ENCODE measurements at regions not wholly inside any gene's neighbourhood (a gene's known extent, or its start where the extent isn't known, plus 50 kb on each side); places are given as distances from the start of the nearest gene placed in this dataset.

- POLR2A ChIA-PET: interaction anchor here (0.6 kb wide), 1 partner anchor 929 kb away, joined by 3 read pairs; no protein-coding TSS in a partner anchor
- BruUV-seq (replicated peaks): no TSS peak
- CTCF ChIA-PET: interaction anchor here (0.6 kb wide), 1 partner anchor 624 kb away, joined by 3 read pairs; no protein-coding TSS in a partner anchor
Measured at GRCh38 chr12:46103559-46104383, 113.4 kb upstream of the SCAF11 start.

GRCh38 chr12:46101485-46101869 is 111.1 kb upstream of the SCAF11 start:
- Histone ChIP-seq H3K27me3 (ENCODE audit: control insufficient read depth, insufficient read depth, low read length) (no peaks in the 10 kb centered on the region), H3K36me3 (ENCODE audit: control insufficient read depth, insufficient read depth, low read length) (no peaks in the 10 kb centered on the region), H3K9me3 (ENCODE audit: control insufficient read depth, insufficient read depth, low read depth, low read length) (no peaks in the 10 kb centered on the region), H3K4me1 (ENCODE audit: control insufficient read depth, insufficient read depth, low read length) (no peaks in the 10 kb centered on the region), H3K27ac (ENCODE audit: low read length) (no peak overlapping the region), H3K4me3 (ENCODE audit: low read depth in 2 of 2, low read length in 2 of 2) (no peak overlapping the region)
- TF ChIP-seq CTCF (IDR thresholded peaks at IDR 0.05): no peak
- TF ChIP-seq REST (IDR thresholded peaks at IDR 0.05; ENCODE audit: insufficient read depth in 1 of 2, low read depth in 2 of 2, low read length in 1 of 2): no peak
- no peak for TF ChIP-seq SIN3A (IDR thresholded peaks at IDR 0.05; ENCODE audit: borderline replicate concordance, insufficient read depth, low read depth, low read length)
- TF ChIP-seq TCF7L2 (IDR thresholded peaks at IDR 0.05; ENCODE audit: low read depth, low read length): no peak
- no peak for TF ChIP-seq POLR2AphosphoS5 (IDR thresholded peaks at IDR 0.05; ENCODE audit: low read depth, low read length)
- intact Hi-C loops (cut with micrococcal nuclease; ENCODE audit: unreplicated experiment): no loop called here
- BruUV-seq (replicated peaks): no TSS peak
- in situ Hi-C loops (cut with HindIII; ENCODE audit: low pct_unique_long_range_greater_than_20kb, low sequenced_read_pairs): no loop called here
- CTCF ChIA-PET: no interaction called here
- ATAC-seq: no peak
- POLR2A ChIA-PET: no interaction called here
- no peak for DNase-seq (ENCODE audit: low read depth, low spot score)

More at GRCh38 chr12:46103559-46104383, 113.4 kb upstream of the SCAF11 start:
- in situ Hi-C loops (cut with HindIII; ENCODE audit: low pct_unique_long_range_greater_than_20kb, low sequenced_read_pairs): no loop called here
- Histone ChIP-seq H3K4me3 (ENCODE audit: low read depth in 2 of 2, low read length in 2 of 2) (no peak overlapping the region), H3K27me3 (ENCODE audit: control insufficient read depth, insufficient read depth, low read length) (no peaks in the 10 kb centered on the region), H3K27ac (ENCODE audit: low read length) (no peak overlapping the region), H3K4me1 (ENCODE audit: control insufficient read depth, insufficient read depth, low read length) (no peaks in the 10 kb centered on the region), H3K36me3 (ENCODE audit: control insufficient read depth, insufficient read depth, low read length) (no peaks in the 10 kb centered on the region), H3K9me3 (ENCODE audit: control insufficient read depth, insufficient read depth, low read depth, low read length) (no peaks in the 10 kb centered on the region)
- TF ChIP-seq POLR2AphosphoS5 (IDR thresholded peaks at IDR 0.05; ENCODE audit: low read depth, low read length) (no peak), SIN3A (IDR thresholded peaks at IDR 0.05; ENCODE audit: borderline replicate concordance, insufficient read depth, low read depth, low read length) (no peak), TCF7L2 (IDR thresholded peaks at IDR 0.05; ENCODE audit: low read depth, low read length) (no peak), CTCF (IDR thresholded peaks at IDR 0.05) (no peak), REST (IDR thresholded peaks at IDR 0.05; ENCODE audit: insufficient read depth in 1 of 2, low read depth in 2 of 2, low read length in 1 of 2) (no peak)
- DNase-seq (ENCODE audit: low read depth, low spot score): no peak
- ATAC-seq: no peak
- intact Hi-C loops (cut with micrococcal nuclease; ENCODE audit: unreplicated experiment): no loop called here
